Putamen (tissue), 1 donor: ENCODE measurements at regions not wholly inside any gene's neighbourhood (a gene's known extent, or its start where the extent isn't known, plus 50 kb on each side); places are given as distances from the start of the nearest gene placed in this dataset.
"Not testable (repeated sequence)": the region's sequence is repeated elsewhere in the genome, so short reads cannot be mapped to it uniquely, and the experiment has no call there.

ENCODE experiments used
- DNase-seq: peaks from one replicate; pipeline ENCODE4 v3.0.0-alpha.2; 2016; ENCODE audit warnings: low spot score

DNA sequence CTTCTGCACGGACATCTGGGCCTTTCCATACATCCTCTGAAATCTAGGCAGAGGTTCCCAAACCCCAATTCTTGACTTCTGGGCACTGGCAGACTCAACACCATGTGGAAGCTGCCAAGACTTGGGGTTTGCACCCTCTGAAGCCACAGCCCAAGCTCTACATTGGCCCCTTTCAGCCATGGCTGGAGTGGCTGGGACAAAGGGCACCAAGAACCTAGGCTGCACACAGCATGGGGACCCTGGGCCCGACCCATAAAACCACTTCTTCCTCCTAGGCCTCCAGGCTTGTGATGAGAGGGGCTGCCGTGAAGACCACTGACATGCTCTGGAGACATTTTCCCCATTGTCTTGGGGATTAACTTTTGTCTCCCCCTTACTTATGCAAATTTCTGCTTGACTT is 158.0 kb downstream of the GNAI1 start:
- DNase-seq = not testable (repeated sequence)

DNA sequence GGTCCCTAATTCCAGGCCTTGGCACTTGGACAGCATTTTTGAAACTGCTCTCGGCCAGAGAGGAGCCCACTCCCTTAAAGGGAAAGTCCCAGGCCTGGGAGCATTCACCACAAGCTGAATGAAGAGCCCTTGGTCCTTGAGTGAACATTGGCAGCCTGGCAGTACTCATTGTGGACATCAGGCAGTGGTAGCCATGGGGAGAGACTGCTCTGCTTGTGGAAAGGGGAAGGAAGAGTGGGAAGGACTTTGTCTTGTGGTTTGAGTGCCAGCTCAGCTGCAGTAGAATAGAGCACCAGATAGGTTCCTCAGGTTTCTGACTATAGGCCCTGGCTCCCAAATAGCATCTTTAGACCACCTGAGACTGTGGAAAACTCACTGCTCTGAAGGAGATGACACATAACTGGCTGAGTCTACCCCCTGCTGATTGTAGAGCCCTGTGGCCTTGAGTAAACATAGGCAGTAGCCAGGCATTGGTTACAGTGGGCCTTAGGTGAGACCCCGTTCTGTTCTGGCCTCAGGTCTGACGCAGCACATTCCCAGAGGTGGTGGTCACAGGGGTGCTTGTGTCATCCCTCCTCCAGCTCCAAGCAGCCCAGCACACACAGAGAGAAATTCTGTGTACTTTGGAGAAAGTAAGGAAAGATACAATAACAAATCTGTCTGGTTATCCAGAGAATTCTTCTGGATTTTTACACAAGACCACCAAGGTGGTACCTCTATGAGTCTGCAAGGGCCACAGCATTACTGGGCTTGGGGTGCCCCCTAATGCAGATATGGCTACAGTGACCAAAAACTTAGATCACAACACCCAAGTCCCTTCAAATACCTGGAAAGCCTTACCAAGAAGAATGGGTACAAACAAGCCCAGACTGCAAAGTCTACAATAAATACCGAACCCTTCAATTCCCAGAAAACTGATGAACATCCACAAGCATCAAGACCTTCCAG is 153.8 kb downstream of the GNAI1 start:
- DNase-seq = no peak

- DNase-seq = no peak
Observed at GRCh38 chr7:80287400-80288174, 153.0 kb downstream of the GNAI1 start.

DNA sequence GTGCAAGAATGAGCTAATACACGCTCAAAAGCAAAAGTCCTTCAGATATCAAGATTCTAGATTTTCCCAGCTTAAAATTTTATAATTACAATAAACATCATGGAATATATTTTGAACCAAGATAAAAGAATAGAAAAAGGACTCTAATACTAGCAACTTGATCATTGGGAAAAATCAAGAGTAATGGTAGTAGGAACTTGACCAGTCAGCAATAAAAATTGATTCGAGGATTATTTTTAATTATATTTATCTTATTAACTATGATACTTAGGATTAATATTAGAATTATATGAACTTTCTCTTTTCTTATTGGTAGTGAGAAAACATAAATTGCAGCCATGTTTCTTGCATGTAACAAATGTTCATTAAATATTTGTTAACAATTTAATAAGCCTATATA is 152.0 kb downstream of the GNAI1 start:
- DNase-seq = no peak

DNA sequence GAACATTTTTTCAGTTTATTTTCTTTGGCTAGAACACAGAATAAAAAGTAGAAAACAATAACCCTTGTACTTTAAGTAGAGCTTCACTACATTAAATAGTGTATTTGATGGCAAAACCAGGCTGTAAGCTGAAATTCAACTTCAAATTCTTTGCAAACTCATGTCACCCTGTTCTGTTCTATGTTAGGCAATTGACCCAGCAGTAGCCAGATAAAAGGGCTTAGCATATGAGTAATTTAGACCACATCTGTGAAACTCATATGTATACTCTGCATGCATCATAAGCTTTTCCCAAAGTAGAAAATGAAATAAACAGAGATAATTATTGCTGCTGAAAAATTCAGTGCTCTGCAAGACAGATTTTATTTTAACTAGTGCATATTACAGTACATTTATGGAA is 150.2 kb downstream of the GNAI1 start:
- DNase-seq = no peak

- DNase-seq = no peak
Observed at GRCh38 chr7:80279760-80280159, 145.1 kb downstream of the GNAI1 start.

- DNase-seq = no peak
Observed at GRCh38 chr7:80278737-80279136, 144.1 kb downstream of the GNAI1 start.

GRCh38 chr7:80277434-80278427 is 143.1 kb downstream of the GNAI1 start:
- no peak for DNase-seq
